Lung (tissue), 11 donors: ENCODE measurements at regions not wholly inside any gene's neighbourhood (a gene's known extent, or its start where the extent isn't known, plus 50 kb on each side); places are given as distances from the start of the nearest gene placed in this dataset.

Experiments used
- ATAC-seq: fragments of 200-7000 bp; cut with Tn5 transposase; one replicate; pipeline ENCODE4 v1.9.1; 2020; ENCODE audit warnings: moderate number of reproducible peaks; ENCODE audit not compliant: insufficient read depth, low FRiP score
- DNase-seq, 3 donors: peaks; one replicate each; pipeline ENCODE4 v3.0.0-alpha.2; 2013 to 2017
- H3K27ac ChIP-seq, 2 donors: one replicate each; pipeline ENCODE4 v1.5.1; 2013; ENCODE audit warnings: mild to moderate bottlenecking in 2 of 2, moderate library complexity in 2 of 2, control low read depth in 1 of 2, inconsistent platforms in 1 of 2, low read depth in 1 of 2, low read length in 1 of 2
- H3K27me3 ChIP-seq, 3 donors: one replicate each; pipeline ENCODE4 v1.5.1; 2013; ENCODE audit warnings: low read length in 2 of 3; ENCODE audit not compliant: control insufficient read depth in 3 of 3, insufficient read depth in 3 of 3
- H3K36me3 ChIP-seq, 4 donors: one replicate each; pipeline ENCODE4 v1.5.1; 2013; ENCODE audit warnings: low read length in 4 of 4, mild to moderate bottlenecking in 1 of 4, moderate library complexity in 1 of 4; ENCODE audit not compliant: control insufficient read depth in 4 of 4, insufficient read depth in 4 of 4
- H3K4me1 ChIP-seq, 5 donors: one replicate each; pipeline ENCODE4 v1.5.1; 2013; ENCODE audit warnings: low read length in 5 of 5, mild to moderate bottlenecking in 2 of 5, moderate library complexity in 1 of 5; ENCODE audit not compliant: control insufficient read depth in 5 of 5, insufficient read depth in 5 of 5
- H3K4me3 ChIP-seq: one replicate; pipeline ENCODE4 v1.5.1; 2013; ENCODE audit warnings: mild to moderate bottlenecking, control low read depth, moderate library complexity
- H3K9ac ChIP-seq, 2 donors: one replicate each; pipeline ENCODE4 v1.5.1; 2013; ENCODE audit warnings: low read length in 2 of 2, control low read depth in 1 of 2; ENCODE audit not compliant: insufficient read depth in 1 of 2
- H3K9me3 ChIP-seq, 4 donors: one replicate each; pipeline ENCODE4 v1.5.1; 2013; ENCODE audit warnings: low read length in 3 of 4, mild to moderate bottlenecking in 1 of 4, moderate library complexity in 1 of 4; ENCODE audit not compliant: control insufficient read depth in 4 of 4, insufficient read depth in 3 of 4
- CTCF ChIP-seq: IDR thresholded peaks from 2 replicates; pipeline ENCODE4 v1.5.1; 2012; ENCODE audit warnings: mild to moderate bottlenecking; ENCODE audit errors: control extremely low read depth, extremely low read depth
- WGBS, 2 donors: extraction: QIAGEN DNeasy Blood & Tissue Kit; methylation state at CpG; one replicate each; pipeline ENCODE4 v1.1.7; 2013; 5-methylcytosine and 5-hydroxymethylcytosine counted together
- donor health status: control.
- donor health status: control.
- donor health status: Bipolar disorder and iron deficiency.
- donor health status: healthy.
- donor health status: DM: yes; HTN: yes; CAD: no.

- H3K4me1 ChIP-seq, result peaks cover 0 to under 1% (median 0%) of the 10 kb centered on the region in 5 donors
- no peaks in the 10 kb centered on the region for H3K36me3 ChIP-seq
- no peak for DNase-seq
- no peaks in the 10 kb centered on the region for H3K9me3 ChIP-seq
- H3K9ac ChIP-seq, result no peak overlapping the region
- H3K27ac ChIP-seq, result no peak overlapping the region
- no peaks in the 10 kb centered on the region for H3K27me3 ChIP-seq
- ATAC-seq, result no peak
- no peak for TF ChIP-seq CTCF
- H3K4me3 ChIP-seq, result no peak overlapping the region
- WGBS, 2 donors, result 82 to 91% methylated on average over 19 of the region's 19 CpGs
Observed at GRCh38 chr15:62962101-62962995, 80.2 kb upstream of the TPM1 start.

GRCh38 chr15:62964251-62964650 is 78.3 kb upstream of the TPM1 start:
- TF ChIP-seq CTCF, result no peak
- Histone ChIP-seq H3K4me3 (no peak overlapping the region), H3K27me3 (no peaks in the 10 kb centered on the region), H3K27ac (no peak overlapping the region), H3K9me3 (no peaks in the 10 kb centered on the region), H3K36me3 (no peaks in the 10 kb centered on the region), H3K9ac (no peak overlapping the region), H3K4me1 (no peaks in the 10 kb centered on the region)
- peak; percentile 19 to 49 (median 24) for DNase-seq
- no peak for ATAC-seq
- 82 to 83% methylated on average over 5 of the region's 5 CpGs for WGBS, 2 donors

GRCh38 chr15:62966294-62967078 is 76.1 kb upstream of the TPM1 start:
- no peak for ATAC-seq

More at GRCh38 chr15:62966294-62967078, 76.1 kb upstream of the TPM1 start:
- Histone ChIP-seq H3K27ac (no peak overlapping the region), H3K9ac (no peak overlapping the region), H3K36me3 (no peaks in the 10 kb centered on the region), H3K27me3 (no peaks in the 10 kb centered on the region), H3K4me1 (no peaks in the 10 kb centered on the region), H3K4me3 (no peak overlapping the region), H3K9me3 (no peaks in the 10 kb centered on the region)
- 97 to 98% methylated on average over 4 of the region's 4 CpGs for WGBS, 2 donors
- DNase-seq, result no peak
- no peak for TF ChIP-seq CTCF
